GM12878 (cell line): ENCODE measurements at regions not wholly inside any gene's neighbourhood (a gene's known extent, or its start where the extent isn't known, plus 50 kb on each side); places are given as distances from the start of the nearest gene placed in this dataset.

Experiments
- CBX5 ChIP-seq: sonication (generic); IDR thresholded peaks from 2 replicates; pipeline ENCODE4 v1.6.1; 2016; ENCODE audit warnings: low read depth, moderate library complexity, mild to moderate bottlenecking, inconsistent platforms
- EP300 ChIP-seq, 2 experiments: fragments of 150-350 bp in 1 of 2; IDR thresholded peaks; 2 replicates each; pipeline ENCODE4 v1.6.1; 2011 to 2012; ENCODE audit warnings: low read depth in 2 of 2, low read length in 2 of 2, borderline replicate concordance in 1 of 2, improper control_type of control experiment in 1 of 2, inconsistent platforms in 1 of 2; ENCODE audit not compliant: control insufficient read depth in 1 of 2
- TF ChIP-seq, protein P1 (sequence below): fragments of 450-650 bp; IDR thresholded peaks from 2 replicates; pipeline ENCODE4 v1.6.1; 2016; ENCODE audit warnings: mild to moderate bottlenecking, moderate library complexity, borderline replicate concordance
- TF ChIP-seq, protein P2 (sequence below): IDR thresholded peaks from 2 replicates; pipeline ENCODE4 v1.6.1; 2012; ENCODE audit warnings: mild to moderate bottlenecking, low read depth, low read length

DNA sequence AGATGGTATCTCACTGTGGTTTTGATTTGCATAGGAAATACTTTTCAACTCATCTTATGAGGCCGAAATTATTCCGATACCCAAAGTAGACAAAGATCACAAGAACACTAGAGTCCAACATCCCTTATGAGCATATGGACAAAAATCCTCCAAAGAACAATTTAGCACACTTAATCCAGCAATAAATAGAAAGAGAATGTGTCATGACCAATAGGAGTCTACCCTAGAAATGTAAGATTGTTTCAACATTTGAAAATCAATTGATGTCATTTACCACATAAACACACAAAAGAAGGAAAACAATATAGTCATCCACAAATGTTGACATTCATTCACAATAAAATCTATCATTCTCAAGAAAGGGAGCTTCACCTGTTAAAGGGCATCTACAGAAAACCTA lies 307.8 kb upstream of the SMIM21 start:
- TF ChIP-seq, protein P1, sequence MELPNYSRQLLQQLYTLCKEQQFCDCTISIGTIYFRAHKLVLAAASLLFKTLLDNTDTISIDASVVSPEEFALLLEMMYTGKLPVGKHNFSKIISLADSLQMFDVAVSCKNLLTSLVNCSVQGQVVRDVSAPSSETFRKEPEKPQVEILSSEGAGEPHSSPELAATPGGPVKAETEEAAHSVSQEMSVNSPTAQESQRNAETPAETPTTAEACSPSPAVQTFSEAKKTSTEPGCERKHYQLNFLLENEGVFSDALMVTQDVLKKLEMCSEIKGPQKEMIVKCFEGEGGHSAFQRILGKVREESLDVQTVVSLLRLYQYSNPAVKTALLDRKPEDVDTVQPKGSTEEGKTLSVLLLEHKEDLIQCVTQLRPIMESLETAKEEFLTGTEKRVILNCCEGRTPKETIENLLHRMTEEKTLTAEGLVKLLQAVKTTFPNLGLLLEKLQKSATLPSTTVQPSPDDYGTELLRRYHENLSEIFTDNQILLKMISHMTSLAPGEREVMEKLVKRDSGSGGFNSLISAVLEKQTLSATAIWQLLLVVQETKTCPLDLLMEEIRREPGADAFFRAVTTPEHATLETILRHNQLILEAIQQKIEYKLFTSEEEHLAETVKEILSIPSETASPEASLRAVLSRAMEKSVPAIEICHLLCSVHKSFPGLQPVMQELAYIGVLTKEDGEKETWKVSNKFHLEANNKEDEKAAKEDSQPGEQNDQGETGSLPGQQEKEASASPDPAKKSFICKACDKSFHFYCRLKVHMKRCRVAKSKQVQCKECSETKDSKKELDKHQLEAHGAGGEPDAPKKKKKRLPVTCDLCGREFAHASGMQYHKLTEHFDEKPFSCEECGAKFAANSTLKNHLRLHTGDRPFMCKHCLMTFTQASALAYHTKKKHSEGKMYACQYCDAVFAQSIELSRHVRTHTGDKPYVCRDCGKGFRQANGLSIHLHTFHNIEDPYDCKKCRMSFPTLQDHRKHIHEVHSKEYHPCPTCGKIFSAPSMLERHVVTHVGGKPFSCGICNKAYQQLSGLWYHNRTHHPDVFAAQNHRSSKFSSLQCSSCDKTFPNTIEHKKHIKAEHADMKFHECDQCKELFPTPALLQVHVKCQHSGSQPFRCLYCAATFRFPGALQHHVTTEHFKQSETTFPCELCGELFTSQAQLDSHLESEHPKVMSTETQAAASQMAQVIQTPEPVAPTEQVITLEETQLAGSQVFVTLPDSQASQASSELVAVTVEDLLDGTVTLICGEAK, result no peak
- TF ChIP-seq, protein P2, sequence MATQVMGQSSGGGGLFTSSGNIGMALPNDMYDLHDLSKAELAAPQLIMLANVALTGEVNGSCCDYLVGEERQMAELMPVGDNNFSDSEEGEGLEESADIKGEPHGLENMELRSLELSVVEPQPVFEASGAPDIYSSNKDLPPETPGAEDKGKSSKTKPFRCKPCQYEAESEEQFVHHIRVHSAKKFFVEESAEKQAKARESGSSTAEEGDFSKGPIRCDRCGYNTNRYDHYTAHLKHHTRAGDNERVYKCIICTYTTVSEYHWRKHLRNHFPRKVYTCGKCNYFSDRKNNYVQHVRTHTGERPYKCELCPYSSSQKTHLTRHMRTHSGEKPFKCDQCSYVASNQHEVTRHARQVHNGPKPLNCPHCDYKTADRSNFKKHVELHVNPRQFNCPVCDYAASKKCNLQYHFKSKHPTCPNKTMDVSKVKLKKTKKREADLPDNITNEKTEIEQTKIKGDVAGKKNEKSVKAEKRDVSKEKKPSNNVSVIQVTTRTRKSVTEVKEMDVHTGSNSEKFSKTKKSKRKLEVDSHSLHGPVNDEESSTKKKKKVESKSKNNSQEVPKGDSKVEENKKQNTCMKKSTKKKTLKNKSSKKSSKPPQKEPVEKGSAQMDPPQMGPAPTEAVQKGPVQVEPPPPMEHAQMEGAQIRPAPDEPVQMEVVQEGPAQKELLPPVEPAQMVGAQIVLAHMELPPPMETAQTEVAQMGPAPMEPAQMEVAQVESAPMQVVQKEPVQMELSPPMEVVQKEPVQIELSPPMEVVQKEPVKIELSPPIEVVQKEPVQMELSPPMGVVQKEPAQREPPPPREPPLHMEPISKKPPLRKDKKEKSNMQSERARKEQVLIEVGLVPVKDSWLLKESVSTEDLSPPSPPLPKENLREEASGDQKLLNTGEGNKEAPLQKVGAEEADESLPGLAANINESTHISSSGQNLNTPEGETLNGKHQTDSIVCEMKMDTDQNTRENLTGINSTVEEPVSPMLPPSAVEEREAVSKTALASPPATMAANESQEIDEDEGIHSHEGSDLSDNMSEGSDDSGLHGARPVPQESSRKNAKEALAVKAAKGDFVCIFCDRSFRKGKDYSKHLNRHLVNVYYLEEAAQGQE, result no peak
- TF ChIP-seq EP300 (IDR thresholded peaks at IDR 0.05; ENCODE audit: borderline replicate concordance in 1 of 2, control insufficient read depth in 1 of 2, low read depth in 2 of 2, low read length in 2 of 2) (no peak), CBX5 (no peak)
